GM12873 (cell line): ENCODE measurements at regions not wholly inside any gene's neighbourhood (a gene's known extent, or its start where the extent isn't known, plus 50 kb on each side); places are given as distances from the start of the nearest gene placed in this dataset.

ENCODE experiments used
- CTCF ChIP-seq: IDR thresholded peaks from 2 replicates; pipeline ENCODE4 v1.5.1; 2012; ENCODE audit warnings: low read depth, mild to moderate bottlenecking, moderate library complexity, low read length, control low read depth; ENCODE audit not compliant: insufficient read depth; ENCODE audit errors: missing control alignments

DNA sequence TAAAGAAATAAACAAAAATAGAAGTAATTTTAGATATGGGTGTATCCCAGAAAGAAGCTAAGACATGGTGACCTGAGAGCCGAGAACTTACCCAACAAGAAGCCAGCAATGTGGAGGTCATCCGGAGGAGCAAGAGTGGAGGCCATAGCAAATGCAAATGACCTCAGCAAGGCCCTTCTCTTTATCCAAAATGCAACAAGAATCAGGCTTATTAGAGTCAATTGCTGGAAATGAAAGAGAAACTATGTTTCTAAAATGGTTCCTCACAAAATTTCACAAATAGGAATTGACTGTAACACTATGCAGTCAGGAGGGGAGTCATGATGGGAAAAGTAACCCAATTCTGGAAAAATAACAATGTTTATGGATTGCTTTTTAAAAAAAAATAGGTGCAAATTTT is 90.4 kb downstream of the TNFAIP3 start:
- TF ChIP-seq CTCF: no peak

DNA sequence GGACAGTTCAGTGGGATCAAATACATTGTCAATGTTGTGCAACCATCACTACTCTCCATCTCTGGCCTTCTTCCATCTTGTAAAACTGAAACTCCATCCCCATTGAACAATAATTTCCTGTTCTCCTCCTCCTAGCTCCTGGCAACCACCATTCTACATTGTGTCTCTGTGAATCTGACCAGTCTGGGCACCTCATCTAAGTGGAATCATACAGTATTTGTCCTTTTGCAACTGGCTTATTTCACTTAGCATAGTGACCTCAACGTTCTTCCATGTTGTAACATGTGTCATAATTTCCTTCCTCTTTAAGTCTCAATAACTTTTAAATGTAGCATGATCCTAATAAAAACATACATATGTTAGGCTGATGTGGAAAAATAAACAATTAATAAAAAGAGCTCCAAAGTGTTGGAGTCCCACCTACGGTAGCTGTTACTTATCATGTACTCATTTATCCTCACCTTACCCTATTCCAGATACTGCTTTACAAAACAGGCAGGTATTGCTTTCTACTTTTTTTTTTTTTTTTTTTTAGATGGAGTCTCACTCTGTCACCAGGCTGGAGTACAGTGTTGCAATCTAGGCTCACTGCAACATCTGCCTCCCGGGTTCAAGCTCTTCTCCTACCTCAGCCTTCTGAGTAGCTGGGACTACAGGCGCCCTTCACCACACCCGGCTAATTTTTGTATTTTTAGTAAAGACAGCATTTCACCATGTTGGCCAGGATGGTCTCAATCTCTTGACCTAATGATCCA is 91.9 kb downstream of the TNFAIP3 start:
- TF ChIP-seq CTCF: no peak

DNA sequence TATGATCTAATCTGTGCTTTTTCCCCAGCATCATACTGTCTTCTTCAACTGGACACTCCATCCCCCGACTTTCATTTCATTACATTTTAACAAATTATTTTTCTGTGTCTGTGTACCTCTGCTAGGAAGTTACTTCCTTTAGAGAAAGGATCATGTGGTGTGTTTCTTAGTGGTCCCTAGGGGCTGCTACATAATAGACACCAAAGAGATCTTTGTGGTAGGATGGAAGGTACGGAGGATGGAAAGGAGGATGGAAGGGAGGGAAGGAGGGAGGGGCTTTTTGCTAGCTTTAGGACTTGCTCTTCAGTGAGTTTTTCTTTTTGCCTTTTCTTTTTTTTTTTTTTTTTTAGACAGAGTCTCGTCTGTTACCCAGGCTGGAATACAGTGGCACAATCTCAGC is 95.7 kb downstream of the TNFAIP3 start:
- TF ChIP-seq CTCF: no peak

- TF ChIP-seq CTCF: no peak
Observed at GRCh38 chr6:137964876-137965275, 97.8 kb downstream of the TNFAIP3 start.

GRCh38 chr6:137967689-137968454 is 100.8 kb downstream of the TNFAIP3 start:
- no peak for TF ChIP-seq CTCF

DNA sequence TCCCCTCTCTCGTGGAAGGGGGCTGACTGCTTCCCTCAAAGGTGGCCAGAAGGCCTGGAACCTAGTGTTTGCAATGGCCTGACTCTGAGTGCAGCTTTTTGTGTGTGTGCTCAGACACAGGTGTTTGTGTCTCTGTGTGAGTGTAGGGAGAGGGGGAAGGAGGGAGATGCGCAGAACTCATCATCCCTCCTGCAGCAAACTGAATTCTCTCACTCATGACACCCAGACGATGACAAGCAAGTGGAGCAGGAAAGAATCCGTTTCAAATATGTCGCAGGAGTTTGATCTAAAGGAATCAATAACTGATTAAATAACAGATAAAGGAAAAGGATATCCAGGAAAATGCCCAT is 101.4 kb downstream of the TNFAIP3 start:
- TF ChIP-seq CTCF: no peak

DNA sequence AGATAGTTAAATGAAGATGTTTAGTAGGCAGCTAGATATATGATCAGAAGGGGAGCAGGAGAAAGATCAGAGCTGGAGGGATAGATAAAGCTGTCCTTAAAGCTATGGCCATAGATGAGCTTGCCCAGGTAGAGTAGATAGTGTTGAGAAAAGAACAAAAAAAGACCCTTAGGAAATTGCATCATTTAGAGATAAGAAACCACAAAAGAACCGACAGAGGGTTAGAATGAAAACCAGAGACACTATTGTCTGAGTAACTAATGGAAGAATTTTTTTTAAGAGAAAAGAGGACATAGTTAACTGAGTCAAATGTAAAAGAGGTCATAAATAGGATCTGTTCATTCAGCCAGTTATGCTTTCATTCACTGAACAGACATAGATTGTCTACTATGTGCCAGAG is 101.8 kb downstream of the TNFAIP3 start:
- TF ChIP-seq CTCF: no peak
